ENCODE measurements at regions not wholly inside any gene's neighbourhood (a gene's known extent, or its start where the extent isn't known, plus 50 kb on each side); places are given as distances from the start of the nearest gene placed in this dataset.

GRCh38 chr9:32251539-32251938 lies 132.9 kb upstream of the ACO1 start:
- peak; percentile 35 for TF ChIP-seq CTCF (IDR thresholded peaks at IDR 0.05)

GRCh38 chr9:32253731-32254130 lies 130.7 kb upstream of the ACO1 start:
- Histone ChIP-seq H3K36me3 (no peaks in the 10 kb centered on the region), H3K27me3 (no peaks in the 10 kb centered on the region), H3K27ac (no peak overlapping the region), H3K4me1 (no peaks in the 10 kb centered on the region), H3K4me3 (no peak overlapping the region), H3K9me3 (no peaks in the 10 kb centered on the region), H3K9ac (ENCODE audit: low read depth in 2 of 2, low read length in 2 of 2) (no peak overlapping the region)
- DNase-seq: no peak
- intact Hi-C loops (cut with DNase I): no loop called here
- no peak for TF ChIP-seq CTCF (IDR thresholded peaks at IDR 0.05)

More at GRCh38 chr9:32251539-32251938, 132.9 kb upstream of the ACO1 start:
- Histone ChIP-seq H3K27ac (no peak overlapping the region), H3K4me3 (no peak overlapping the region), H3K36me3 (no peaks in the 10 kb centered on the region), H3K4me1 (no peaks in the 10 kb centered on the region), H3K27me3 (no peaks in the 10 kb centered on the region), H3K9me3 (no peaks in the 10 kb centered on the region), H3K9ac (ENCODE audit: low read depth in 2 of 2, low read length in 2 of 2) (no peak overlapping the region)
- intact Hi-C loops (cut with DNase I): no loop called here
- DNase-seq: peak; percentile 50

GRCh38 chr9:32255026-32255425 lies 129.4 kb upstream of the ACO1 start:
- no peak overlapping the region for H3K27ac ChIP-seq
- H3K9me3 ChIP-seq: no peaks in the 10 kb centered on the region
- no peaks in the 10 kb centered on the region for H3K4me1 ChIP-seq
- intact Hi-C loops (cut with DNase I): no loop called here
- H3K9ac ChIP-seq (ENCODE audit: low read depth in 2 of 2, low read length in 2 of 2): no peak overlapping the region
- H3K27me3 ChIP-seq: no peaks in the 10 kb centered on the region
- H3K36me3 ChIP-seq: no peaks in the 10 kb centered on the region
- DNase-seq: no peak
- no peak for TF ChIP-seq CTCF (IDR thresholded peaks at IDR 0.05)
- no peak overlapping the region for H3K4me3 ChIP-seq

GRCh38 chr9:32258482-32258881 lies 126.0 kb upstream of the ACO1 start:
- no peak overlapping the region for H3K27ac ChIP-seq
- H3K27me3 ChIP-seq: no peaks in the 10 kb centered on the region
- intact Hi-C loops (cut with DNase I): no loop called here
- no peak overlapping the region for H3K4me3 ChIP-seq
- no peak overlapping the region for H3K9ac ChIP-seq (ENCODE audit: low read depth in 2 of 2, low read length in 2 of 2)
- H3K4me1 ChIP-seq: no peaks in the 10 kb centered on the region
- no peaks in the 10 kb centered on the region for H3K36me3 ChIP-seq
- no peak for TF ChIP-seq CTCF (IDR thresholded peaks at IDR 0.05)
- H3K9me3 ChIP-seq: no peaks in the 10 kb centered on the region
- no peak for DNase-seq

- DNase-seq: no peak
- no peaks in the 10 kb centered on the region for H3K36me3 ChIP-seq
- H3K4me3 ChIP-seq: no peak overlapping the region
- no peak overlapping the region for H3K27ac ChIP-seq
- intact Hi-C loops (cut with DNase I): no loop called here
- no peaks in the 10 kb centered on the region for H3K27me3 ChIP-seq
- H3K9ac ChIP-seq (ENCODE audit: low read depth in 2 of 2, low read length in 2 of 2): no peak overlapping the region
- no peaks in the 10 kb centered on the region for H3K9me3 ChIP-seq
- no peak for TF ChIP-seq CTCF (IDR thresholded peaks at IDR 0.05)
- no peaks in the 10 kb centered on the region for H3K4me1 ChIP-seq
Observed at GRCh38 chr9:32260151-32260862, 124.1 kb upstream of the ACO1 start.
